Fibroblast of skin of scalp (primary cell): ENCODE measurements at regions not wholly inside any gene's neighbourhood (a gene's known extent, or its start where the extent isn't known, plus 50 kb on each side); places are given as distances from the start of the nearest gene placed in this dataset.
"Not testable (repeated sequence)": the region's sequence is repeated elsewhere in the genome, so short reads cannot be mapped to it uniquely, and the experiment has no call there.

Experiments
- DNase-seq: peaks from one replicate; pipeline ENCODE4 v3.0.0-alpha.2; 2013

DNA sequence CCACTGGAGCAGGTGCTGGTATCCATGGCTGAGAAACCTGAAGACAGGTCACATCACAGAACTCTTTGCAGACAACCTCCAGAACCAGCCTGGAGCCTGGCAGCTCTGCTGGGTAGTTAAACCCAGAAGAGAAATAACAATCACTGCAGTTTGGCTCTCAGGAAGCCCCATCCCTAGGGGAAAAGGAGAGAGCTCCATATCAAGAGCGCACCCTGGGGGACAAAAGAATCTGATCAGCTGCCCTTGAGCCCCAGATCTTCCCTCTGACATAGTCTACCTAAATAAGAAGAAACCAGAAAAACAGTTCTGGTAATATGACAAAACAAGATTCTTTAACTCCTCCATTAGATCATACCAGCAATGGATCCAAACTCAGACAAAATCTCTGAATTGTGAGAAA, 823.2 kb upstream of the FRG1 start:
- DNase-seq: peak; percentile 11

DNA sequence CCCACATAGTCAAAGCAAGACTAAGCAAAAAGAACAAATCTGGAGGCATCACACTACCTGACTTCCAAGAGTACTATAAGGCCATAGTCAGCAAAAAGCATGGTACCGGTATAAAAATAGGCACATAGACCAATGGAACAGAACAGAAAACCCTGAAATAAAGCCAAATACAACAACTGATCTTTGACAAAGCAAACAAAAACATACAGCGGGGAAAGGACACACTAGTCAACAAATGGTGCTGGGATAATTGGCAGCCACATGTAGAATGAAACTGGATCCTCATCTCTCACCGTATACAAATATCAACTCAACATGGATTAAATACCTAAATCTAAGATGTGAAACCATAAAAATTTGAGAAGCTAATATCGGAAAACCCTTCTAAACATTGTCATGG, 819.3 kb upstream of the FRG1 start:
- no peak for DNase-seq

DNA sequence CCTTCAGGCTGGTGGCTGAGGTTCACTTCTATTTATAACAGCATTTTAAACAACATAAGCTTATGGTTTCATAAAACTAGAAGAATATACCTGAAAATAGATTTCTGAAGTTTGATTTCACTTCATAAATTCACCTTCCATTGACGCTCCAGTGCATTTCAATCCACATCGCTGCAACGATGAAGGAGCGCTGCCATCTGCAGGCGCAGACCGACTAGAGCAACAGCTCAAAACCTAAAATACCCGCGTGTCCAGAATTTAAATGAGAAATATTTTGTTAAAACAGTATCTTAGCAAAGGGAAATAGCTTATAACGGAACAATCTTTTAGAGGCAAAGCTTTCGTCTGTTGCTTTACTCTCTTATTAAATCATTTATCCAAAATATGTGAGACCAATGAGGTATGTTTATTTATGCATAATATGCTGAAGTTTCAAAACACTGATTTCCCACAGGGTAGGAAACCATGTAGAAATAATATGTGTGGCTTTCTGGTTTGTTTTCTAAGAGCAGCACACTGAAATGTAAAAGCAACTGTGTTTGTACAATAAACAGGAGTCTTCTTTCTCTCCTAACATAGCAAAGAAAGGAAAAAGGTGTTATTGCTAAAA, 816.4 kb upstream of the FRG1 start:
- DNase-seq: peak; percentile 58

DNA sequence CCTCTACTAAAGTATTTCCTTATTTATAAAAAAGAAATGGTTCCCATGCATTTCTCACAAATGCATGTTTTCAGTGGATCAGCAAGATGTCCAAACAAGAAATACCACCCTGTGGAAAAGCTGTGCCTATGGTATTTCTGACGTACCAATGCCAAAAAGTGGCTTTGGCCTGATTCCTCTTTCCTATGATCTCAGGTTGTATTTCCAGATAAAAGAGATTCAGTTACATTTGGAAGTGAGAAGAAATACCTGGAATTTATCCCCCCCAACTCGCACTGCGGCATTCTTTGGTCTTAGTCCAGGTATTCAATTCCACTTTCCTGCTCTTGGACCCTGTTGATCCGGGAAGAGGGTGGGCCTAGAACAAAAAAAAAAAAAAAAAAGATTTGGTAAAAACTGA, 815.9 kb upstream of the FRG1 start:
- DNase-seq: no peak

- no peak for DNase-seq
Observed at GRCh38 chr4:189126040-189126439, 814.6 kb upstream of the FRG1 start.

- no peak for DNase-seq
Observed at GRCh38 chr4:189128341-189128740, 812.3 kb upstream of the FRG1 start.

DNA sequence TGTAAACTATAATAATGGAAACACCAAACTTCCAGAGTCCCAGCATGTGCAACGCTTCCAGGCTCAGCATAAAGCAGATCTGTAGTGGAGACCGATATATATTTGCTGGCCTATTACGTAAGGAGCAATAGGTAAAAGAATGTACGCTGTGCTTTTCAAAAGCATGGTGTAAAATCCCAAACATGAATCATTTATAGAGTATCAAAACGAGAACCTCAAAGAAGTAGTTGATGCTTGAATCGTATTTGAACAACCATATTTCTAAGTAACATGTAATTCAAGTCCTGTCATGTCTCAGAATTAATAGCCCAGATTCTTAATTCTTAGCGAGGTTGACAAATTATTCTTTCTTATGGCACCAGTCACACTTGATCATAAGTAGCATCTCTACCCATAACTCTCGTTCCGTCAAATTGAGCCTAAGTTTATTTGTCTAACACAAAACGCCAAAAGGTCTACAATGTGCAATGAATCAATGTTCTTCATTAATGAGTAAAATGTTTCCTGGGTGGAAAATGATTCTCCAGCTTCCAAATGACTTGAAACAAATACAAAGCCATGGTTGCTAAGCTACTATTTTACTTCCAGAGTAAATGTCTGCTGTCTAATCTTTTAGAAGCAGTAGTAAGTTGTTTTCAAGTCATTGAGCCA, 811.5 kb upstream of the FRG1 start:
- DNase-seq: no peak

DNA sequence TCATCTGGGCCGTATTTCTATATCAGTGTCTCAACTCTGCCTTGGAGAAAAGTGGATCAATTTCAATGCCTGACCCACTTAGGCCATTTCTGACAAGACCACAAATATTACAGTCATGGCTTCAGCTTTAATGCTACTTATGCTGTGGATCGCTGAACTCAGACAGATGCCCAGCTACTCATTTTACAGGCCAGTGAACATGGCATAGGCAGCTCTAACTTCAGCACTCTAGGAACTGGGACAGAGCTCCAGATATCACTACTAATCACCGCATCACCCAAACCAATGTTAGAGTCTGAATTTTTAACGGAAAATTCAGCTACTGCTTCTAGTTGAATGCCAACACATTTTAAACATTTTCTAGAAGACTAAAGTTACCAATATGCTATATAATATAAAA, 809.6 kb upstream of the FRG1 start:
- no peak for DNase-seq

DNA sequence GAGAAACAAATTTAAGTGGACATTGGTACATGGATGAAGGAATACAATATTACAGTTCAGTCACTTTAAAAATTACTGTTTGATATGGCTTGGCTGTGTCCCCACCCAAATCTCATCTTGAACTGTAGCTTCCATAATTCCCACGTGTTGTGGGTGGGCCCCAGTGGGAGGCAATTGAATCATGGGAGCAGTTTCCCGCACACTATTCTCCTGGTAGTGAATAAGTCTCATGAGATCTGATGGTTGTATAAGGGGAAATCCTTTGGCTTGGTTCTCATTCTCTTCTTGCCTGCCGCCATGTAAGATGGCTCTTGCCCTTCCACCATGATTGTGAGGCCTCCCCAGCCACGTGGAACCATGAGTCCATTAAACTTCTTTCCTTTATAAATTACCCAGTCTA, 804.2 kb upstream of the FRG1 start:
- no peak for DNase-seq

DNA sequence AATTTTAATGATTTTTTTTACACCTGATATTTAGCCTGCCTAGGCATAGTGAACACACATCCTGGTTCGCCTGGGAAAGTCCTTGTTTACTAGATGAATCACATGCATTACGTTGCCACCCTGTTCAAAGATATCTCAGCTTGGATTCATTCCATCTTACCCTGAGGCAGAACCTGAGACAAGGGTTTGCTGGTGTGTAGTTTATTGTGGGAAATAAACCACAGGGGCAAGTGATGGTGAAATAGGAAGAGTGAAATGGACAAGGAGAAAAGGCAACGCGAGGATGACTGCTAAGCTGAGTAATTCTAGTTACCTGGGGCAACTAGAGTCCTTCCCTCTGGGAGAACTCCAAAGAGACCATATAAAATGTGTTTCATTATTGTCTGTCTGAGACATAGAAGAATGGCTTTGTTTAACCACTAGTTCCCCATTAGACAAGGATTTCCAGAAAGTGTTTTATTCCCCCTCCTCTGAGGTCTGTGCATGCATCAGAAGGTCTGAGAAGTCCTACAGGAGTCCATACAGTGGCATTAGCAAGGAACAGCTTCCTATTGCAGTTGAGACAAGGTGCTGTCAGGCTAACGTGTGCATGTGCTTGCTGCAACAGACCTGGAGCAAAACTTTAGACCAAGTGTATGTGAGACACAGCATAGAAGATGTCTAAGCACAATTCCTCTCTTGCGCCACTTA, 797.3 kb upstream of the FRG1 start:
- no peak for DNase-seq

- no peak for DNase-seq
Observed at GRCh38 chr4:189147005-189147929, 793.4 kb upstream of the FRG1 start.

- DNase-seq: not testable (repeated sequence)
Observed at GRCh38 chr4:189155083-189155482, 785.6 kb upstream of the FRG1 start.

GRCh38 chr4:189162073-189162789, 778.4 kb upstream of the FRG1 start:
- DNase-seq: no peak

DNA sequence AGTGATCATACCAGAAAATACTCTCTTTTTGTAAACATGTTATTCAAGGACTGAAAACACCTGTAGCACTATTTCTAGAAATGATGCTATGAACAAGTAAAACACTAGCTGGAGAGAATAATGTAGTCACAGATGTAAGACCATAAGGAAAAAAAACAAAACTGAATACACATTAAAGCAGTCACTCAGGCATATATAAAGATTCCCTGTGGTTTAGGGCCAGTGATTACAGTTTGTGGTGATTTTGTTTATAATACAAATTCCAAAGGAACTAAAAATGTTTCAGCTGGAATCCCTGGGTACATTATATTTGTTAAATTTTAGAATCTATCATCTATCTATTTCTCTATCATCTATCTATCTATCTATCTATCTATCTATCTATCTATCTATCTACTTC, 777.8 kb upstream of the FRG1 start:
- DNase-seq: no peak

GRCh38 chr4:189176002-189176401, 764.7 kb upstream of the FRG1 start:
- no peak for DNase-seq

GRCh38 chr4:189177130-189177529, 763.5 kb upstream of the FRG1 start:
- DNase-seq: no peak

DNA sequence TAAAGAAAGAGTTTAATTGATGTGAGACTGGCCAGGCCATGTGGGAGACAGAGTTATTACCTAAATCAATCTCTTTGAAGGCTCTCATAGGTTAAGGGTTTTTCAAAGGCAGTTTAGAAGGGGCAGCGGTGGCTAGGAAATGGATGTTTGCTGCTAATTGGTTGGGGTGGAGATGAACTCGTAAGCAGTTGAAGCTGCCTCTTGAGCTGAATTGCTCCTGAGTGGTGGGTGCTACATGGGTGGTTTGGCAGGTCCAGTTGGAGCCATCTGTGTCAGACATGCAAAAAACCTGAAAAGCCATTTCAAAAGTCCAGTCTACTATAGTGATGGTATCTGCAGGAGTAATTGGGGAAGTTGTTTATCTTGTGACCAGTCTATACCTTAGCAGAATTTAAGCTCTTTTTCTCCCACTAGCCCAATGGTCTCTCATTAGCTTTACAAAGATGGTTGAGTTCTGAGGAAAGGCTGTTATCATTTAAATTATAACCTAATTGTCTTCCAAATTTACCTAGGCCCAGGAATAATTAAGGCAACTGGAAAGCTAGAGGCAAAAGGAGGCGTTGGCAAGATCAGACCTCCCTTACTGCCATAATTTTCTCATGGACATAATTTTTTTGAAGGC, 762.4 kb upstream of the FRG1 start:
- DNase-seq: no peak

GRCh38 chr4:189185810-189186432, 754.8 kb upstream of the FRG1 start:
- DNase-seq: no peak

- DNase-seq: no peak
Observed at GRCh38 chr4:189187531-189188052, 753.1 kb upstream of the FRG1 start.

DNA sequence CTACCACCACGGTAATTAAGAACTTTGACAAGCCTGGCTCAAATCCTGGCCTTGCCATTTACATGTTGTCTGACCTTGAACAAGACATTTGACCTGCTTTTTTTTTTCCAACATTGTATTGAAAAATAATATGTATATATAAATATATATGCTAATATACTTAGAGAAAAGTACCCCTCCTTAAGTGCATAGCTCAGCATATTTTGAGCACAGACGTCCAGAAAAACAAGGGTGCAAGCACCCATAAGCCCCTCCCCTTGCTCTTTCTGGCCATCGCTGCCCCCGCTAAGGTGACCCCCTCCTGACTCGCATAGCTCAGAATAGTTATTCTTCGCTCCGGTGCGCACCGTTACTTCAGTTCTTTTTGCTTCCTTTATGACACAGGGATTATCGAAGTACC, 742.0 kb upstream of the FRG1 start:
- no peak for DNase-seq

DNA sequence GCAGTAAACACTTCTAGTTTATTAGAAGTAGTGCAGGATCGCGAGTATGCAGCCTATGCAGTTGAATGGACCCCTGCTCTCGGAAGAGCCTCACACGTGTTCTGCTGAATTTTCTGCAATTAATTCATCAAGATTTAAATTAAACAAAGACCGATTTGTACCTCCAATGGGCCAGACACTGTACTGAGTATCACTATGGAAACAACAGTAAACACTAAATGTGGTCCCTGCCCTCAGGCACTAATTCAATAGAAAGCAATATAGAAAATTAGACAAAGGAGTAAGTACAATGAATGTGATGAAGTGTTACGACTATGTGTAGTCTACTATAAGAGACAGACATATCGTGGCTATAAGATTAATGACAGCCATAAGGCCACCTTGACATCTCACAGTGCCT, 740.3 kb upstream of the FRG1 start:
- DNase-seq: no peak
